ENCODE measurements at regions not wholly inside any gene's neighbourhood (a gene's known extent, or its start where the extent isn't known, plus 50 kb on each side); places are given as distances from the start of the nearest gene placed in this dataset.

DNA sequence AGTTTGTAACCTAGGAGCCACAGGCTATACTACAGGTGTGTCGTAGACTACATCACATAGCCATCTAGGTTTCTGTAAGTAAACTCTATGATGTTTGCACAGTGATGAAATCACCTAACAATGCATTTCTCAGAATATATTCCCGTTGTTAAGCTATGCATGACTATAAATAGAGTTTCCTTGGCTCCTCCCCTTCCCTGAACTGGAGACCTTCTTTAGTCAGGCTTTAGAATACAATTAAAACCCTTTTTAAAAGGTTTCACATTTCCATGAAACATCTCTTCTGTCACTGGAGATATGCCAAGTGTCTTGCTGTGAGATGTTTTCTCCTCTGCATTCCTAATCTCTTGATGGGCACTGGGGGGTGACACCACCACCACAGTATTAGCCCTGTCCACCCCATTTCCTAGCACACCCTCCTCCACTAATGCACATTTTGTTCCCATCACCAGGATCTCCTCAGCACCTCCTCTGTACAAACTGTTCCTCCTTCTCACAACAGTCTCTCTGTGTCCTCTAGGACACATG lies 334.6 kb upstream of the CPEB2 start:
- no peak overlapping the region for H3K23ac ChIP-seq (ENCODE audit: insufficient read length, low read depth, low read length)
- H3K79me2 ChIP-seq (ENCODE audit: insufficient read depth, low read length): no peaks in the 10 kb centered on the region
- TF ChIP-seq, protein P1, sequence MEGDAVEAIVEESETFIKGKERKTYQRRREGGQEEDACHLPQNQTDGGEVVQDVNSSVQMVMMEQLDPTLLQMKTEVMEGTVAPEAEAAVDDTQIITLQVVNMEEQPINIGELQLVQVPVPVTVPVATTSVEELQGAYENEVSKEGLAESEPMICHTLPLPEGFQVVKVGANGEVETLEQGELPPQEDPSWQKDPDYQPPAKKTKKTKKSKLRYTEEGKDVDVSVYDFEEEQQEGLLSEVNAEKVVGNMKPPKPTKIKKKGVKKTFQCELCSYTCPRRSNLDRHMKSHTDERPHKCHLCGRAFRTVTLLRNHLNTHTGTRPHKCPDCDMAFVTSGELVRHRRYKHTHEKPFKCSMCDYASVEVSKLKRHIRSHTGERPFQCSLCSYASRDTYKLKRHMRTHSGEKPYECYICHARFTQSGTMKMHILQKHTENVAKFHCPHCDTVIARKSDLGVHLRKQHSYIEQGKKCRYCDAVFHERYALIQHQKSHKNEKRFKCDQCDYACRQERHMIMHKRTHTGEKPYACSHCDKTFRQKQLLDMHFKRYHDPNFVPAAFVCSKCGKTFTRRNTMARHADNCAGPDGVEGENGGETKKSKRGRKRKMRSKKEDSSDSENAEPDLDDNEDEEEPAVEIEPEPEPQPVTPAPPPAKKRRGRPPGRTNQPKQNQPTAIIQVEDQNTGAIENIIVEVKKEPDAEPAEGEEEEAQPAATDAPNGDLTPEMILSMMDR (conservative IDR thresholded peaks at IDR 0.05): no peak
- no peak overlapping the region for H2BK15ac ChIP-seq (ENCODE audit: low read depth, low read length)
- H2BK120ac ChIP-seq (ENCODE audit: low read depth, low read length, poor library complexity, severe bottlenecking): no peak overlapping the region
- H3K14ac ChIP-seq (ENCODE audit: insufficient read depth, low read length): no peak overlapping the region
- H3K27ac Mint-ChIP-seq: no peak overlapping the region
- no peak overlapping the region for H4K91ac ChIP-seq (ENCODE audit: insufficient read length, low read depth, low read length)
- H3T11ph ChIP-seq (ENCODE audit: low read length): no peak overlapping the region
- H3K27me3 ChIP-seq (ENCODE audit: insufficient read depth, low read length): no peaks in the 10 kb centered on the region
- peaks cover 5 to 14% of the 10 kb centered on the region in 2 experiments for H3K4me1 Mint-ChIP-seq
- H3K36me3 Mint-ChIP-seq (ENCODE audit: insufficient read depth in 1 of 3, low read depth in 3 of 3): peaks cover 6 to 14% (median 7%) of the 10 kb centered on the region in 3 experiments; a peak in 6 of 7 replicates
- H3K18ac ChIP-seq (ENCODE audit: insufficient read length, low read depth, low read length): no peak overlapping the region
- no CpG with 5 or more reads among the region's 2 CpGs for WGBS (ENCODE audit: extremely low coverage, insufficient read length, low lambda C conversion rate)
- no peak overlapping the region for H2BK12ac ChIP-seq (ENCODE audit: insufficient read length, low read depth, low read length)
- no peaks in the 10 kb centered on the region for H3K79me1 ChIP-seq (ENCODE audit: insufficient read depth, low read depth, low read length, poor library complexity, severe bottlenecking)
- no peak overlapping the region for H3K4ac ChIP-seq (ENCODE audit: low read depth, low read length)
- DNase-seq: no peak
- no peaks in the 10 kb centered on the region for H3K27me3 Mint-ChIP-seq (ENCODE audit: low read depth)
- H3K23me2 ChIP-seq (ENCODE audit: insufficient read length, low read depth, low read length, poor library complexity, severe bottlenecking): no peaks in the 10 kb centered on the region
- no peak overlapping the region for H2AK5ac ChIP-seq (ENCODE audit: insufficient read length, low read length)
- H4K8ac ChIP-seq (replicated peaks; ENCODE audit: insufficient read length, low read depth, low read length): no peak overlapping the region
- H3K9me3 ChIP-seq (ENCODE audit: control insufficient read depth, low read depth, low read length): no peaks in the 10 kb centered on the region
- no peak overlapping the region for H2BK20ac ChIP-seq (ENCODE audit: low read depth, low read length, poor library complexity, severe bottlenecking)
- no peak overlapping the region for H3K56ac ChIP-seq (ENCODE audit: insufficient read length, low read depth, low read length)
- no peak overlapping the region for H3K4me3 Mint-ChIP-seq
- no peak overlapping the region for H2AFZ ChIP-seq (ENCODE audit: low read length)
- no peak overlapping the region for H4K5ac ChIP-seq (ENCODE audit: insufficient read length, low read depth, low read length)
- H3K4me1 ChIP-seq (ENCODE audit: insufficient read depth, low read length): no peaks in the 10 kb centered on the region
- no peaks in the 10 kb centered on the region for H4K20me1 ChIP-seq (ENCODE audit: control insufficient read depth, insufficient read depth, insufficient read length)
- no peak overlapping the region for H2BK5ac ChIP-seq (ENCODE audit: insufficient read length, low read length)
- no peak overlapping the region for H3K27ac ChIP-seq (ENCODE audit: insufficient read length, low read depth, low read length)
- no peak overlapping the region for H3K9ac ChIP-seq (ENCODE audit: extremely low read depth, insufficient read length, low read length)
- H3K9me3 Mint-ChIP-seq: peaks cover 13 to 21% of the 10 kb centered on the region in 2 experiments
- no peak overlapping the region for H3K4me2 ChIP-seq (ENCODE audit: insufficient read depth, insufficient read length, low read length)

Measured in H9 (cell line).